CD14-positive monocyte (primary cell): ENCODE measurements at regions not wholly inside any gene's neighbourhood (a gene's known extent, or its start where the extent isn't known, plus 50 kb on each side); places are given as distances from the start of the nearest gene placed in this dataset.

Experiments
- DNase-seq, 3 donors: peaks; one replicate each; pipeline ENCODE4 v3.0.0-alpha.2; 2011 to 2022
- H2AFZ ChIP-seq: 2 replicates; pipeline ENCODE4 v1.6.0; 2012; ENCODE audit warnings: mild to moderate bottlenecking, low read depth, low read length, inconsistent platforms; ENCODE audit not compliant: insufficient read depth, poor library complexity, severe bottlenecking
- H3K27ac ChIP-seq, 2 donors: 1 replicate in 1 of 2; 2 replicates in 1 of 2; pipeline ENCODE4 v1.5.1; 2012 to 2013; ENCODE audit warnings: low read length in 2 of 2, control low read depth in 1 of 2, inconsistent platforms in 1 of 2, low read depth in 1 of 2, mild to moderate bottlenecking in 1 of 2
- H3K27me3 ChIP-seq, 2 donors: one replicate each; pipeline versions ENCODE4 v1.6.0 to v1.6.1; 2011 to 2013; ENCODE audit warnings: low read length in 2 of 2; ENCODE audit not compliant: control insufficient read depth in 2 of 2, insufficient read depth in 2 of 2
- H3K36me3 ChIP-seq, 2 donors: replicated peaks in 1 of 2; 1 replicate in 1 of 2; 2 replicates in 1 of 2; pipeline versions ENCODE4 v1.5.1 to v1.6.1; 2012 to 2013; ENCODE audit warnings: low read length in 2 of 2, control low read depth in 1 of 2, inconsistent platforms in 1 of 2, mild to moderate bottlenecking in 1 of 2; ENCODE audit not compliant: insufficient read depth in 2 of 2, control insufficient read depth in 1 of 2
- H3K4me1 ChIP-seq, 2 donors: 1 replicate in 1 of 2; 2 replicates in 1 of 2; pipeline versions ENCODE4 v1.5.1 to v1.6.1; 2012 to 2013; ENCODE audit warnings: low read length in 2 of 2, control low read depth in 1 of 2, inconsistent platforms in 1 of 2, mild to moderate bottlenecking in 1 of 2, moderate library complexity in 1 of 2; ENCODE audit not compliant: insufficient read depth in 2 of 2, control insufficient read depth in 1 of 2
- H3K4me2 ChIP-seq: replicated peaks from 2 replicates; pipeline ENCODE3; 2012; ENCODE audit warnings: low read length, moderate library complexity, mild to moderate bottlenecking; ENCODE audit not compliant: poor library complexity, severe bottlenecking; ENCODE audit errors: extremely low read depth
- H3K4me3 ChIP-seq, 3 experiments: fragments of 200-600 bp in 1 of 3; sonication (generic) in 1 of 3; replicated peaks in 1 of 3; 1 replicate in 2 of 3; 2 replicates in 1 of 3; pipeline ENCODE4 v1.5.1; 2011 to 2013; ENCODE audit warnings: low read length in 3 of 3, mild to moderate bottlenecking in 3 of 3, control low read depth in 2 of 3, low read depth in 2 of 3, inconsistent platforms in 1 of 3, moderate library complexity in 1 of 3
- H3K79me2 ChIP-seq: 2 replicates; pipeline ENCODE4 v1.6.0; 2012; ENCODE audit warnings: mild to moderate bottlenecking, control low read depth, inconsistent platforms, low read length, moderate library complexity; ENCODE audit not compliant: insufficient read depth
- H3K9ac ChIP-seq: 2 replicates; pipeline ENCODE4 v1.6.0; 2017; ENCODE audit warnings: low read length, mild to moderate bottlenecking; ENCODE audit not compliant: insufficient read depth, poor library complexity, severe bottlenecking
- H3K9me3 ChIP-seq, 2 donors: replicated peaks in 1 of 2; 1 replicate in 1 of 2; 2 replicates in 1 of 2; pipeline versions ENCODE4 v1.5.1 to v1.6.1; 2012 to 2013; ENCODE audit warnings: low read length in 2 of 2, control low read depth in 1 of 2; ENCODE audit not compliant: control insufficient read depth in 1 of 2, insufficient read depth in 1 of 2
- H4K20me1 ChIP-seq: 2 replicates; pipeline ENCODE4 v1.6.0; 2012; ENCODE audit warnings: mild to moderate bottlenecking, low read length, control low read depth, moderate library complexity; ENCODE audit not compliant: insufficient read depth
- H3K27ac Mint-ChIP-seq, 7 donors: one replicate each; pipeline ENCODE4 v1.8.0; 2020; ENCODE audit warnings: mild to moderate bottlenecking in 7 of 7, mixed read lengths in 7 of 7, moderate library complexity in 6 of 7, inconsistent platforms in 2 of 7
- H3K27me3 Mint-ChIP-seq, 3 donors: one replicate each; pipeline ENCODE4 v1.8.0; 2021 to 2022; ENCODE audit warnings: low read depth in 3 of 3, mild to moderate bottlenecking in 3 of 3, mixed read lengths in 3 of 3, moderate library complexity in 3 of 3, inconsistent platforms in 1 of 3
- H3K36me3 Mint-ChIP-seq, 2 donors: one replicate each; pipeline ENCODE4 v1.8.0; 2020; ENCODE audit warnings: mixed read lengths in 2 of 2, inconsistent platforms in 1 of 2, mild to moderate bottlenecking in 1 of 2
- H3K4me1 Mint-ChIP-seq: one replicate; pipeline ENCODE4 v1.8.0; 2020; ENCODE audit warnings: mild to moderate bottlenecking, mixed read lengths
- H3K4me3 Mint-ChIP-seq, 2 donors: one replicate each; pipeline ENCODE4 v1.8.0; 2020; ENCODE audit warnings: mild to moderate bottlenecking in 2 of 2, mixed read lengths in 2 of 2, moderate library complexity in 1 of 2
- H3K9me3 Mint-ChIP-seq, 7 donors: one replicate each; pipeline ENCODE4 v1.8.0; 2020 to 2022; ENCODE audit warnings: mixed read lengths in 7 of 7, mild to moderate bottlenecking in 6 of 7, moderate library complexity in 6 of 7, inconsistent platforms in 2 of 7
- CTCF ChIP-seq: fragments of 200-600 bp; IDR thresholded peaks from one replicate; pipeline ENCODE4 v1.8.0; 2022; ENCODE audit warnings: antibody characterized with exemption, mild to moderate bottlenecking
- WGBS: methylation state at CpG from one replicate; pipeline ENCODE4 v1.1.5; 2013; ENCODE audit warnings: missing lambda C conversion rate; ENCODE audit not compliant: insufficient coverage; 5-methylcytosine and 5-hydroxymethylcytosine counted together
- intact Hi-C, 2 donors: fragments of 100-400 bp; cut with micrococcal nuclease; formaldehyde crosslinking; loops; one replicate each; pipeline versions ENCODE4 v1.15.0 to v1.15.1; 2023

GRCh38 chr2:81976998-81977397 lies 1672.4 kb upstream of the LRRTM1 start:
- Histone ChIP-seq H3K9me3 (peaks cover 0 to 1% of the 10 kb centered on the region in 2 donors), H2AFZ (no peak overlapping the region), H3K79me2 (no peaks in the 10 kb centered on the region), H4K20me1 (no peaks in the 10 kb centered on the region), H3K4me1 (no peaks in the 10 kb centered on the region), H3K27ac (no peak overlapping the region), H3K4me2 (no peak overlapping the region), H3K4me3 (no peak overlapping the region), H3K27me3 (no peaks in the 10 kb centered on the region), H3K36me3 (no peaks in the 10 kb centered on the region), H3K9ac (no peak overlapping the region)
- no peak for DNase-seq
- Mint-ChIP-seq H3K27me3 (no peaks in the 10 kb centered on the region), H3K27ac (no peak overlapping the region), H3K4me3 (no peak overlapping the region), H3K9me3 (peaks cover 0 to 4% (median under 1%) of the 10 kb centered on the region in 7 donors), H3K36me3 (no peaks in the 10 kb centered on the region), H3K4me1 (no peaks in the 10 kb centered on the region)
- TF ChIP-seq CTCF = no peak
- intact Hi-C loops = no loop called here
- no CpG with 5 or more reads among the region's 1 CpG for WGBS

GRCh38 chr2:81974216-81974615 lies 1669.7 kb upstream of the LRRTM1 start:
- no peak for DNase-seq
- H3K4me3 Mint-ChIP-seq = no peak overlapping the region
- H2AFZ ChIP-seq = no peak overlapping the region
- H3K36me3 ChIP-seq = no peaks in the 10 kb centered on the region
- no peaks in the 10 kb centered on the region for H3K27me3 ChIP-seq
- 67% methylated on average over 1 of the region's 1 CpG for WGBS
- H3K4me3 ChIP-seq = no peak overlapping the region
- H3K36me3 Mint-ChIP-seq = no peaks in the 10 kb centered on the region
- H3K4me2 ChIP-seq = no peak overlapping the region
- H3K27ac Mint-ChIP-seq = no peak overlapping the region
- no peaks in the 10 kb centered on the region for H3K4me1 ChIP-seq
- H3K9me3 ChIP-seq = peaks cover 5 to 8% of the 10 kb centered on the region in 2 donors
- H4K20me1 ChIP-seq = no peaks in the 10 kb centered on the region
- no peak overlapping the region for H3K27ac ChIP-seq
- peaks cover 0 to 7% (median 0%) of the 10 kb centered on the region in 7 donors for H3K9me3 Mint-ChIP-seq
- no peaks in the 10 kb centered on the region for H3K27me3 Mint-ChIP-seq
- no peak overlapping the region for H3K9ac ChIP-seq
- no peak for TF ChIP-seq CTCF
- no peaks in the 10 kb centered on the region for H3K79me2 ChIP-seq
- intact Hi-C loops = no loop called here
- H3K4me1 Mint-ChIP-seq = no peaks in the 10 kb centered on the region
